ENCODE measurements at regions not wholly inside any gene's neighbourhood (a gene's known extent, or its start where the extent isn't known, plus 50 kb on each side); places are given as distances from the start of the nearest gene placed in this dataset.

GRCh38 chr10:55200020-55200419, 399.0 kb upstream of the PCDH15 start:
- no peaks in the 10 kb centered on the region for H3K36me3 ChIP-seq
- ATAC-seq = no peak
- intact Hi-C loops (cut with DNase I) = no loop called here
- no peak overlapping the region for H3K4me3 ChIP-seq
- no peak for DNase-seq
- H3K9me3 ChIP-seq = no peaks in the 10 kb centered on the region
- no peak for TF ChIP-seq CTCF (IDR thresholded peaks at IDR 0.05)
- H3K4me1 ChIP-seq = no peaks in the 10 kb centered on the region
- H3K27me3 ChIP-seq (ENCODE audit: low read depth) = no peaks in the 10 kb centered on the region
- H3K27ac ChIP-seq = no peak overlapping the region

GRCh38 chr10:55191236-55191860, 390.3 kb upstream of the PCDH15 start:
- ATAC-seq (no peak), DNase-seq (no peak)
- intact Hi-C loops (cut with DNase I) = no loop called here
- H3K4me3 ChIP-seq = no peak overlapping the region
- no peaks in the 10 kb centered on the region for H3K36me3 ChIP-seq
- H3K9me3 ChIP-seq = no peaks in the 10 kb centered on the region
- TF ChIP-seq CTCF (IDR thresholded peaks at IDR 0.05) = no peak
- H3K27me3 ChIP-seq (ENCODE audit: low read depth) = no peaks in the 10 kb centered on the region
- no peaks in the 10 kb centered on the region for H3K4me1 ChIP-seq
- no peak overlapping the region for H3K27ac ChIP-seq

GRCh38 chr10:55183993-55184392, 383.0 kb upstream of the PCDH15 start:
- no peaks in the 10 kb centered on the region for H3K36me3 ChIP-seq
- no peaks in the 10 kb centered on the region for H3K4me1 ChIP-seq
- H3K9me3 ChIP-seq = no peaks in the 10 kb centered on the region
- H3K27ac ChIP-seq = no peak overlapping the region
- ATAC-seq (no peak), DNase-seq (no peak)
- no peak overlapping the region for H3K4me3 ChIP-seq
- H3K27me3 ChIP-seq (ENCODE audit: low read depth) = no peaks in the 10 kb centered on the region
- intact Hi-C loops (cut with DNase I) = no loop called here
- no peak for TF ChIP-seq CTCF (IDR thresholded peaks at IDR 0.05)

GRCh38 chr10:55180357-55180756, 379.3 kb upstream of the PCDH15 start:
- Histone ChIP-seq H3K36me3 (no peaks in the 10 kb centered on the region), H3K4me3 (no peak overlapping the region), H3K27me3 (ENCODE audit: low read depth) (no peaks in the 10 kb centered on the region), H3K4me1 (no peaks in the 10 kb centered on the region), H3K9me3 (no peaks in the 10 kb centered on the region), H3K27ac (no peak overlapping the region)
- DNase-seq = no peak
- intact Hi-C loops (cut with DNase I) = no loop called here
- TF ChIP-seq CTCF (IDR thresholded peaks at IDR 0.05) = no peak
- ATAC-seq = no peak

GRCh38 chr10:55174419-55174818, 373.4 kb upstream of the PCDH15 start:
- H3K9me3 ChIP-seq = no peaks in the 10 kb centered on the region
- no peaks in the 10 kb centered on the region for H3K27me3 ChIP-seq (ENCODE audit: low read depth)
- H3K4me3 ChIP-seq = no peak overlapping the region
- no peak for ATAC-seq
- no peak for TF ChIP-seq CTCF (IDR thresholded peaks at IDR 0.05)
- intact Hi-C loops (cut with DNase I) = no loop called here
- no peaks in the 10 kb centered on the region for H3K36me3 ChIP-seq
- H3K27ac ChIP-seq = no peak overlapping the region
- no peaks in the 10 kb centered on the region for H3K4me1 ChIP-seq
- DNase-seq = no peak

GRCh38 chr10:55169493-55169892, 368.5 kb upstream of the PCDH15 start:
- Histone ChIP-seq H3K27me3 (ENCODE audit: low read depth) (no peaks in the 10 kb centered on the region), H3K4me1 (no peaks in the 10 kb centered on the region), H3K27ac (no peak overlapping the region), H3K4me3 (no peak overlapping the region), H3K9me3 (no peaks in the 10 kb centered on the region), H3K36me3 (no peaks in the 10 kb centered on the region)
- ATAC-seq = no peak
- TF ChIP-seq CTCF (IDR thresholded peaks at IDR 0.05) = no peak
- intact Hi-C loops (cut with DNase I) = no loop called here
- DNase-seq = no peak

All from lower lobe of right lung (tissue), 2 donors.